ENCODE measurements at regions not wholly inside any gene's neighbourhood (a gene's known extent, or its start where the extent isn't known, plus 50 kb on each side); places are given as distances from the start of the nearest gene placed in this dataset.
"Not testable (repeated sequence)": the region's sequence is repeated elsewhere in the genome, so short reads cannot be mapped to it uniquely, and the experiment has no call there.

DNA sequence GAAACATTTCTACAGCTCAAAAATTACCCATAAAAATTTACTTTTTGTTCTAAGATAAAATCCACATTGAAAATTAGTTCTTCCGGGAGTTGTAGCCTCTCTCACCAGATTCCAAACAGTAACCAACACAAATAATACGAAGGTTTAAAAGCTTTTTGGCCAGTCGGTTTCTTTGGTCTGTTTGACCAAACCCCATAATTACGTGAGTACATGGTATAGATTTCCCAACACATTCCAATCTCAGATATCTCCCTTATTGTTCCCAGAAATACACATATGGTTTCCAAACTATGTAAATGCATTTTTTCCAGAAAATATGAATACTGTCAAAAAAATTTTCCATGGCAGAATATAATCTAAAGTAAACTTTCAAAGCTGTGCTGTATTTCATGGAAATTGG, 722.0 kb downstream of the KCNJ2 start:
- no peak for DNase-seq

DNA sequence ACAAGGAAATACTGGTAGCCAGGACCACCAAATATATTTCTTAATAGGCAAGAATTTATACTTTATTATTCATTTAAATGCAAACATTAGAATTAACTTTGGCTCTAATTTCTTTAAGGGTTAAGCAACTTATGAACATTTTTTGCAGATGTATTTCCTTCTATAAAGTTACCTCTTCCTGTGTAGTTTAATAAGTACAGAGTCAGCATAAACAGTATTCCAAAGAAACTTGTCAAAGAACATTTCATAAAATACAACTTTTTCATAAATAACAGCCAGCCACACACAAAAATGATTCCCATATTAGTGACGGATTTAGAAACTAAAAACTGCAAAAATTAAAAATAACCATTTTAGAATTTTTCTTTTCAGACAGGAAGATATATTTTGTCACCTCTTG, 723.2 kb downstream of the KCNJ2 start:
- DNase-seq = no peak

DNA sequence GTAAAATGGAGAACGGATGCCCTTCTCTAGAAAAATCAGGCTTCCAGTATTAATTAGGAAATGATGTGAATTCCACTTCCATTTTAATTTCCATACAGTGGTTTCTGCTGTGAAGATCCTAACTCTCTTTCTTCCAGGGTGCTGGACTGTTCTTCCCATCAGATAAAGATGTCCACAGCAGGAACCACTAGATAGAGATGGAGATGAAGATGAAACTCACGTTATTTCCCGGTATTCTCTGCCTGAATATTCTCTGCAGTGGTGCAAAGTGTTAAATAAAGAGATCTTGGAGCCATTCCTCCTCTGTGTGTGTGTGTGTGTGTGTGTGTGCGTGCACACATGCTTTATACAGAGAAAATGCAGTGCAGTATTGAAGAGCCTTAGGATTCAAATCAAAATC, 727.5 kb downstream of the KCNJ2 start:
- no peak for DNase-seq

DNA sequence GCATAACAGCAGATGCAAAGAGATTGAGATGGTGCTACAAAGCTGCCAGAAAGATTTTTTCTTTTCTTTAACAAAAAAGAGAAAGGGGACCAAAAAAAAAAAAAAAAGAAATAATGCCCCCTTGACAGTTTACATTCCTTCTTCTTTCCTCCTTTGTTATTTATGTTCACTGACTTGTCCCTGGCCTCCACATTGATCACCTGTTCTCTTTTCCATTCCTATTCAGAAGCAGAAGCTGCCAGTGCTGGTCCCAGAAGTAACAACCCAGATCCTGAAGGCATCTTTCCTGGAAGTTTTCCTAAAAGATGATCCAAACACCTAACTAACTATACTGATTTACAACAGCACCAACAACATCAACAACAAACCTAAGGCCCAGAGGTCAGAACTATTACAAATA, 728.1 kb downstream of the KCNJ2 start:
- DNase-seq = no peak

DNA sequence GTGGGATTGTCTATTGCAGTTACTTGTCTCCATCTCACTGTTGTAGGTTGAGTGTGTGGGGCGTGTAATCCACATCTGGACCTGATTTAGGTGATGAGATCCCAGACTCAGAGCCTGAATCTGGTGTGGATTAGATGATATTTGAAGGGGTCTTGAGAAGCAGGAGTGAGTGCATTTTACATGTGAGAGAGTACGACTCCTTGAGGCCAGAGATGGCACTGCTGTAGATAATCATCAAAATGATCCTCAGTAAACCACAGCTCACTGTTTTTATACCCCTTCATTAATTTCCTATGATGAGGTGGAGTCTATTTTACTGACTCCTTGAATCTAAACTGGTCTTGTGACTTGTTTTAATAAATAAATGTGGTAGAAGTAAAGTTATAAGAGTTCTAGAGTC, 732.5 kb downstream of the KCNJ2 start:
- no peak for DNase-seq

DNA sequence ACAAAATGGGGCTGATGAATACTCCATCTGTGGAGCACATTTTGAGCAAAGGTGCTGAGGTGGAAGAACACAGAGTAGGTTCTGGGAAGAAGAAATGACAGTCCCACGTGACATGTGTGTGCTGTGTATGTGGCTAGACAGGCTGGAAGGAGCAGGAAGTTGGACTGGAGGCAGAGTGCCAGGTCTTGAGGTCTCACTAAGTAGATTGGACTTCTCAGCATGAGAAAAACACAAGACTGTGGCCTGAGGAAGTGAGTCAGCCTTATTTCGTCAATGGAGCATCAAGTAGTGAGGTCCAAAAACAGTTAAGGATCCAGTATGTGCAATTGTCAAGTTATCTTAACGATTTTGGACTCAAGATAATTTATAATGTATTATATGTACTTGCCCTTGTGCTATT, 736.5 kb downstream of the KCNJ2 start:
- DNase-seq = no peak

DNA sequence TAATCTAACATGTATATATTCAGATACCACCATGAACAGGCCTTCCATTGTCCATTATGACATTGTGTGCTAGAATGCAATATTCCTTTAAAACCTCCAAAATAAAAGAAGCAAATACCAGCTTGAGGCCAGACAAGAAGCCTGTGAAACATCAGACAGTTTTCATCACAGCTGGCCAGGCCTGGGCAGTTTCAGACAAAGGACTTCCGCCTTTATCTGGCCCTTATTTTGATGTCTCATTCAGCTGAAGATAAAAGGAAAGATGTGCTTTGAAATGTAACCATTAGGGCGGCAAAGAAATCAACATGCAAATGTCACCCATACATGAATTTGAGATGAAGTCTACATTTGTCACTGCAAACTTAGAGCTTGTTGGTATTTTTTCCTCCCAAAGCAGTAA, 737.5 kb downstream of the KCNJ2 start:
- DNase-seq = no peak

DNA sequence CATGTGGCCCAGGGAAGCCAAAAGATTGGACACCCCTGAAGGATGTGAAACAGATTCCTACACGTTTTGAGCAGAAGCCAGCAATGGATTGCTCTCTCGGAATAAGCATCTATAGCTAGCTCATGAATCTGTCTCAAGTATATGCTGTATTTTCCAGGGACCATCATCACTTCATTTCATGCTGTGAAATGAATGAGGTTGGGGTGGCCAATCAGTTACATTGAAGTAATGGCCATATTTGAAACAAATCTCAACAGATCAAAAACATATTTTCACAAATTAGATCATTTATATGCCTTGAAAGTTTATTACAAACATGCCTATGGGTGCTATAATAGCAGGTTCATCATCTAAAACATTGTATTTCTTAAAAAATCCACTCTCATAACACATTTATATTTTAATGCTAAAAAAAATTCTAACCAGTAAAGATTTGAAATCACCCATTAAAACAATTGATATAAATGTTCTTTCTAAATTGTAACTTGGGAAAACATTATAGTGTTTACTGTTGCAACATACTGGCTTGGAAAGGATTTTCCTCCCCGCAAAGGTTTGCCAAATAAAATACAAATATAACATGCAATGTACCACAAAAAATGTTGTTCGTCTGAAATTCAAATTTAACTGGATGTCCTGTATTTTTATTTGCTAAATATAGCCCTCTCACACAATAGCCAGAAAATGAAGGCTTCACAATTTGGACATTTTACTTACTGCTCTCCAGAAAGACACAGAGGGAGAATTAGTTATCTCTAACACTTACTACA, 743.6 kb downstream of the KCNJ2 start:
- no peak for DNase-seq

DNA sequence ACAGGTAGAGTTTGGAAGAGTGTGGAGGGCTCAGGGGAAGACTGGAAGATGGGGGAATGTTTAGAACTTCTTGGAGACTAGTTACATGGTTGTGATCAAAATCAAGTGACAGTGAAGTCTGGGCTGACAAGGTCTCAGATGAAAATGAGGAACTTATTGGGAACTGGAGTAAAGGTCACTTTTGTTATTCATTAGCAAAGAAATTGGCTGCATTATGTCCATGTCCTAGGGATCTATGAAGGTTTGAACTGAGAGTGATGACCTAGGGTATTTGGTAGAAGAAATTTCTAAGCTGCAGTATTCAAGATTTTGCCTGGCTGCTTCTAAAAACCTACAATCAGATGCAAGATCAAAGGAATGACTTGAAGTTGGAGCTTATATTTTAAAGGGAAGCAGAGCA, 747.1 kb downstream of the KCNJ2 start:
- DNase-seq = no peak

DNA sequence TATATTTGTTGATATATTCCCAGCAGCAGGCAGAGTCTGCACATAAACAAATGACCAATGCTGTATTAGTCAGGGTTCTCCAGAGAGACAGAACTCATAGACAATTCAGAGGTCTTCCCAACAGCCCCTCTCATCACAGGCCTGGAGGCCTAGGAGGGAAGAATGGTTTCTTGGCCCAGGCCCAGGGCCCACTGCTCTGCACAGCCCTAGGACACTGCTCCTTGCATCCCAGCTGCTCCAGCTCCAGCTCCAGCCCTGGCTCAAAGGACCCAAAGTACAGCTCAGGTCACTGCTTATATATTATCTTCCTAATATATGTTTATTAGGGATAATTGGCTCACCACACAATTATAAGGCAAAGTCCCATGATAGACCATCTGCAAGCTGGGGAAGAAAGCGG, 749.9 kb downstream of the KCNJ2 start:
- DNase-seq = no peak

DNA sequence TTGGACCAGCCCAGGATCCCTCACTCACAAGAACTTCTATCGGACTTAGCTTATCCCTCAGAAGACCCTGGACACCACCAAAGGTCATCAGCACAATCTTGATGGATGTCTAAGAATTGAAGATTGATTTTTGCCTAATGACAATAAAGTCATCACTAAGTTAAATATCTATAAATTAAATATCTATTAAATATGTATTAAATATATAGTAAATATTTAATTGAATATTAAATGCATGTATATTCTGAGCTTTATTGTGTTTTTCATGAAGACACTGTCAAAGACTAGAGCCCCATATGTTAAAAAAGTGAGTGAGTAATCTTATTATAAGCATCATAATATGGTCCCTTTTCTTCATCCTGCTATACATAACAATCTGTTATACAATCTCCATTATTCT, 751.1 kb downstream of the KCNJ2 start:
- DNase-seq = no peak

DNA sequence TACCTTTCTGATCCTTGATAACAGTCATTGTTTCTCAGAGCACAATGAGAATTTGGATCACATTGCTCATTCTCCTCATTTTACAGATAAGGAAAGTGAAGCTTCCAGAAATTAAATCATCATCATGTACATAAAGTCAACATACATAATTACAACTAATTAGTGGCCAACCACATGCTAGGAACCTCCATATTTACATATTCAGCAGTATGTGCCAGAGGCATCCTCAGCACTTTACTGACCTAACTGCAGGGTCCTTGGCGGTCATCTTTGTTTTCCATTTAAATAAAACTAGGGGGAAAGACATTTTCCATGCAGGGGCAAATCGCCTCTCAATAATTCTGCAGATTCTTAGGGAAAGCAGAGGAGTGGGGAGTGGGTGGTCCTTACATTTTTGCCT, 752.9 kb downstream of the KCNJ2 start:
- no peak for DNase-seq

DNA sequence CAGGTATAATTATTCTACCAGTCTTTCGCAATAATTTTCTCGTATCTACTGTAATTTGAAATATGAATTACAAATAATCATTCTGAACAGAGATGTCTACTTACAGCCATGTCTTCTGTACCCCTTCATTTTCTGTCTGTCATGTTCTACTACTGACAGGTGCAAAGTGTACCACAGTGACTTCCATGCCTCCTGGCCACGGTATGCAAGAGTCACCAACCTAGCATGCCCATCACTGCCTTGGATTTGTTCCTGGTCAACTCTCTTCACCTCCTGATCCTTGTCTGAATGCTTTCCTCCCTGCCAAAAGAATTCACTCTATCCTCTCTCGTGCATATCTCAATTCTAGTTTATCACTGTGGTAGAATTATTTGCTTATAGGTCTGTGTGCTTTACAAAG, 755.4 kb downstream of the KCNJ2 start:
- DNase-seq = no peak

DNA sequence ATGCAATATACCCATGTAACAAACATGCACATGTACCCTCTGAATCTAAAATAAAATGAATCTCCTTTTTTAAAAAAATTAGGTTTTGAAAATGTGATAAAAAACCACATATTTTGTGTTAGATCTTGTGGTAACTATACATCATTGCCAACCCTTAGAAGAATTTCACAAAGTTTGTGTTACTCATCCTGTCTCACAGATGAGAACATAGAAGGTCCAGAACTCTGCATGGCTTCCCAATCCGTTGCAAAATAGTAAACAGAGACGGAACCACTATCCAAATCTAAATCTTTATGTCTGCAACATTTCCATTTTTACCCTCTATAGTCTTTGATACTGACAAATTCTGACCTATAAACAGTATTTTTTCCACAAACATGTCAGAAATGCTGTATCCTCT, 759.9 kb downstream of the KCNJ2 start:
- DNase-seq = no peak

DNA sequence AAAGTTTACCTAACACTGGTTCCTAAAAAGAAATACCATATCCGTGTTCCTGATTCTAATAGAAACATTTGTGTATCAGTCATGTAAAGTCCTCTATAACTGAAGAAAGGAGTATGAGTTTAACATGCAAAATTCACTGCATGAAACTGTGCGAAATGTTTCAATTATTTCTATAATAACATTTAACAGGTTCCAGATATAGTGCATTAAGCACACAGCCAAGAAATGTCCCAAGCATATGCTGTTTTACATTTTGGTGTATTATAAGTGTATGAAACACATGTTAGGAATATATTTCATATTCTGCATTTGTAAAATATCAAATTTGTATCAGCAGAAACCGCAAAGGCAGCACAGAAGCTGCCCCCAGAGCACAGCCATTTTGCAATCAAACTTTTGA, 764.9 kb downstream of the KCNJ2 start:
- DNase-seq = no peak

DNA sequence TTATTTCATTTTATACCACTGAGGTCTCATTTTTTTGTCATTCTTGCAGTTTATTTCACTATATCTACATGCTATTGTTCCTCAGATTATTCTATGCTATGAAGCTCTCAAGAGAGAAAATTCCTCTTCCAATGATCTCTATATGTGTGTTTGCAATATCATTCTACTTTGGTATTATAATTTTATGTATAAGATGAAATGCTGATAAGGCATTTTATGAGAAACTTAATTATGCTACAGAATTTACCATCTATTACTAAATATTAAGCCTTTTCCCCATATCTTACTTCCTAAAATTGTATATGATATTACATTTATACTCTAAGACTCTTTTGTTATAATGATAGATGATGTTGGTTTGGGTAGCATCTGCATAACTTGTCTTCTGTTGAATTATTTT, 765.5 kb downstream of the KCNJ2 start:
- no peak for DNase-seq

DNA sequence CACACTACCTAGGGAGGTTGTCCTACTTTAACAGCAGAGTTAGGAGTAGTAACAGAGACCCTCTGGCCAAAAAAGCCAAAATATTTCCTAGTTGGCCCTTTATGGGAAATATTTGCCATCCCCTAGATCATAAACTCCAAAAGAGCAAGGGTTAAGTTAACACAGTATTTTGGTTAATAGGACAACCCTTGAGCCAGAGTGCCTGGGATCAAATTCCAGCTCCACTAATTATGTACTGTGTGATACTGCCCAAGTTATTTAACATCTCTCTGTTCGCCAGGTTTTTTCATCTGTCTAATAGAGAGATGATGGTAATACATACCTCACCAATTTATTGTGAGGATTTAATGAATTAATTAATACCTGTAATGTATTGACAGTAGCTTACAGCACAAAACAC, 767.4 kb downstream of the KCNJ2 start:
- no peak for DNase-seq

DNA sequence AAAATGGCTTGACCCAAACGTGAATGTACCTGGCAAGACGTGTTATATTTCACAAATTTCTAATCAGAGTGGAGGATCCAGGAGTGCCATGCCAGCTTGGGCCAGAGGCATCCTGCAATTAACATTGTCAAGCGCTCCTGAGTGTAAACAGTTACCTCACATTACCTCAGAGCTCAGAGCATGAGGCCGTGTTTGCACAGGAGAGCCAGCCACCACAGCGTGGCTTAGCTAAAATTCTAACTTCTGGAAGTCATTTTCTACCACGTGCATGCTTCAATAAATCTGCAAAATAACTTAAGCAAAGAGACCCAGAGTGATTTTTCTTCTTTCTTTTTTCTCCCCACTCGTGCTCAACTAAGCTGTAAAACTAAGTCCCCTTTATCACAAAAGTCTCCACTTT, 769.0 kb downstream of the KCNJ2 start:
- DNase-seq = no peak

DNA sequence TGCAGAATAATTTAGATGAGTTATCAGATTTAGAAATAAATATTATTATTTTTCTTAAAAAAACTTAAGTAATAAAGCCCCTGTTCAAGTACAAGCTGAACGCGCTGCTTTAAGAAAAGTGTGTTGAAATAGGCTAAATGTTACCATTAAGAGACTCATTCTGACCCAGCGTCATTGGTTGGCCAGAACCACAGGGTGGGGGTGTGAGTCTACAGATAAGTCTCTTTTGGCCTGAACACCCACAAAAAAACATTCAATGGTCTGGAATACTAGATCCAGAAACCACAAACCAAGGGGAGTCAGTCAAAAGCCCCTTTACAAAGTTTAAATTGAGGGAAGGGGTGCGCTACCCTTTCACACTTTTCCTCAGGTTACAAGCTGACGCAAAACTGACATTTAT, 776.1 kb downstream of the KCNJ2 start:
- DNase-seq = no peak

DNA sequence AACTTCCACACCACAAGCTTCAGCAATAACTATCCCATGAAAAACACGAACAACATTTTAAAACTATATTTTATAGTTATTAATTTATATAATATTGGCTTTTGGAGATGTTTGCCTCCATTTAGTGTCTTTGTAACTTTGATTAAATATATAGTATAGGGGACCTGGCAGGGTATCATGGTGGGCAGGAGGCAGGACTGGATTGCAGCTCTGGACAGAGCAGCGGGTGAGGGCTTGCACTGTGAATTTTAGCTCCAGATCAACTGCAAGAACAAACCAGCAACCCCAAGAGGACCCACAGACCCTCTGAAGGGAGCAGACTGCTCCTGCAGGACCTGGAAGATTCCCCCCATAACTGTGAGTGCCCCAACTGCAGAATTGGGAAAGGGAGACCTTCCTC, 777.9 kb downstream of the KCNJ2 start:
- no peak for DNase-seq

DNA sequence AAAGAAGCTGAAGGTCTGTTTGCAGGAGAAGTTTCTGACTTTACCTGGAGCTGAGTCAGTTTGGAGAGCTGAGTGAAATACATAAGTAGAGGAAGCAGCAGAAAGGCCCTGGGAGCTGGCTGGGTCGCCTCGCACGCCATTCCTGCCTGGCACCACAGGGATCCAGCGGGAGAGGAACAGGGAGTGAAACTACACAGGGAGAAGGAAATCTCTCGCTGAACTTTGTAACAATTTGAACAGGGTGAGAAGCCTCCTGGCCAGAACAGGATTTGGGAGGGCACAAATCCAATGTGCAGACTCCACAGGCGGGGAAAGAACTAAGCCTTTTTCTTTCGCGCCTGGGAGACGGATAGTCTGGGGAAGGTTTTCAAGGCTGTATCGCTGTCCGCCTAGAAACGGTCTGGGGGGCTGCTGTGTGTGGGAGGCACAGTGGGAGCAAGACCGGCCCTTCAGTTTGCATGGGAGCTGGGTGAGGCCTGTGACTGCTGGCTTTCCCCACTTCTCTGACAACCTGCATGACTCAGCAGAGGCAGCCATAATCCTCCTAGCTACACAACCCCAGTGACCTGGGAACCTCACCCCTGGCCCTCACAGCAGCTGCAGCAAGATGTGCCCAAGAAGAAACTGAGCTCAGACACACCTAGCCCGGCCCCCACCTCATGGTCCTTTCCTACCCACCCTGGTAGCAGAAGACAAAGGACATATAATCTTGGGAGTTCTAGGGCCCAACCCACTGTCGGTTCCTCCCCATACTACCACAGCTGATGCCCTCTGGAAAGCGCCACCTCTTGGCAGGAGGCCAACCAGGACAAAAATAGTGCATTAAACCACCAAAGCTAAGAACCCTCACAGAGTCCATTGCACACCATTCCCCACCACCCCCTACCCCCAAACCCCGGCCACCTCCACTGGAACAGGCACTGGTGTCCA, 778.6 kb downstream of the KCNJ2 start:
- no peak for DNase-seq

DNA sequence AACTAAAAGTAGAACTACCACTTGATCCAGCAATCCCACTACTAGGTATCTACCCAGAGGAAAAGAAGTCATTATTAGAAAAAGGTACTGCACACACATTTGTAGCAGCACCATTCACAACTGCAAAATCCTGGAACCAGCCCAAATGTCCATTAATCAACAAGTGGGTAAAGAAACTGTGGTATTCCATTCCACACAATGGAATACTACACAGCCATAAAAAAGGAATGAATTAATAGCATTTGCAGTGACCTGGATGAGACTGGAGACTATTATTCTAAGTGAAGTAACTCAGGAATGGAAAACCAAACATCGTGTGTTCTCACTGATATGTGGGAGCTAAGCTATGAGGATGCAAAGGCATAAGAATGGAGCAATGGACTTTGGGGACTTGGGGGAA, 783.8 kb downstream of the KCNJ2 start:
- DNase-seq = not testable (repeated sequence)

DNA sequence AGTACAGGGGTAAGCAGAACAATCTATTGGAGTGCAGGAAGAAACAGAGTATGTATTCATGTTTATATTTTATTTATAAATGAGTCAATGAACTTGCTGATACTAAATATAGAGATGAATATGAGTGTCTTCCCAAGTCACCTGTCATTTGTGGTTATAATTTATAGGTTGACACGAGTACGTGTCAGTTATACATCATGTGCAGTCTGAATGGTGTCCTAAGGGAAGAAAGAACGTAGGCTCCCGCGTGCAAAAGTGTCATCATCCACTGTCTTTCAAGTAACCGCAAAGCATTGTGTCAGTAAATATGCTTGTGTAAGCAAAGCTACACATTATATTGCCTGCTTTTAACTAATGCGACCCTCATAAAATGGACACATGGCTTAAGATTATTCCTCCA, 786.1 kb downstream of the KCNJ2 start:
- no peak for DNase-seq

DNA sequence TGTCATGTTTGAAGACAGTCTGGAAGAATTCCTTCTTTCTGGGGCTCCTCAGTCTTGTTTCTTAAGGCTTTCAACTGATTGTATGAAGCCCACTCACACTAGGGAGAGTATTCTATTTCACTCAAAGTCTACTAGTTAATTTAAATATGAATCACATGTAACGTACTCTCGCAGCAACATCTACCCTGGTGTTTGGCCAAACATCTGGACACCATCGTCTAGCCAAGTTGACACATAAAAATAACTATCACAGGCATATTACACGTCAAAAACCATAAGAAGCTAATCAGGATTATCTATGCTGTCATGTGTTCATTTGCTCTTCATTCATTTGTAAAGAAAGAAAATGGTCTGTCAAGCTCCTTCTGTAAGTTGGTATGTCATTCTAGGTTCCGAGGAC, 787.4 kb downstream of the KCNJ2 start:
- DNase-seq = no peak

DNA sequence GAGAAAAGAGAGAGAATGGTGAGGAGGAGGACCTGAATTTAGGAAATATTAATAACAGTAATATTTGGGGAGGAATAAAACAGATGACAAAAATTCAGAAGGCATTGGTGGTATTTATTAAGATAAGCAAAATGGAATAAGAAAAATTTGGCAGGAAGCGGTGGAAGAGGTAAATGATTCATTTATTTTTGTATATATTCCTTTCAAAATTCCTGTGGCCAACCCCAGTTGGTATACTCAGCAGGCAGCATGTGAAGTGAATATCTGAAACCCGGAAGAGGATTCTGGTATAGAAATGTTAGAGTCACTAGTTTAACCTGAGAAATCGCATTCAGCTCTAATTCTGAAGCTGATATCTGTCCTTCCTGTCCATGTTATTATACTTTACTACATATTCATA, 792.0 kb downstream of the KCNJ2 start:
- no peak for DNase-seq
